ENCODE measurements at regions not wholly inside any gene's neighbourhood (a gene's known extent, or its start where the extent isn't known, plus 50 kb on each side); places are given as distances from the start of the nearest gene placed in this dataset.

DNA sequence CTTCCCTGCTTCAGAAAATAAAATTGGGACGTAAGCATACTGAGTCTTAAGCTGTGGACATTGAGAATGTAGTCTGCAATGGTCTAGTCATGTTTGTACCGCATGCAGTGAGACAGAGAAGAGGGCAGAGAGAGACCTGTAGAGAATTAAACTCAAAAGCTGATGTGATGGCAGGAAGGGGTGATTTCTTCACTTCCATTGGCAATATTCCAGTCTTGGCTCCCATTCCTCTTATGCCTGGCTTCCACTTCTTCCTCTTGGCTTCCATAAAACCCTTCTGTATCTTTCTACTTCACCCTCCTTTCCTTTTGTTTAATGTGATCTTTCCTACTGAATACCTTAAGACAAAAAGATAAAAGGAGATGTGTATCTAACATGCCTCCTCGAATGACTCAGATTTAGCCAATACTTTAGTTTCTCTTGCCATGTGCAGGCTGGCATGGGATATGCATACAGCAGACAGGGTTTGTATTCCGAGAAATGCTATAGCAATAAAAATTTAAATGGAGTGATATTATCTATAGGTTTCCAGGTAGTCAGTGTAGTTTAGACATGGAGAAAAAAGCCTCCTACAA is 423.1 kb upstream of the DYNLRB2 start:
- Histone ChIP-seq H3K9me3 (no peaks in the 10 kb centered on the region), H3K27me3 (ENCODE audit: insufficient read depth in 3 of 3, low read length in 2 of 3) (no peaks in the 10 kb centered on the region), H3K36me3 (ENCODE audit: insufficient read depth in 1 of 2, low read depth in 1 of 2) (no peaks in the 10 kb centered on the region), H3K4me3 (no peak overlapping the region), H3K4me1 (no peaks in the 10 kb centered on the region), H3K27ac (no peak overlapping the region)
- ATAC-seq (no peak), DNase-seq (no peak)
- 74 to 86% (median 82%) methylated on average over 4 of the region's 4 CpGs for WGBS, 3 donors
- TF ChIP-seq, protein P1, sequence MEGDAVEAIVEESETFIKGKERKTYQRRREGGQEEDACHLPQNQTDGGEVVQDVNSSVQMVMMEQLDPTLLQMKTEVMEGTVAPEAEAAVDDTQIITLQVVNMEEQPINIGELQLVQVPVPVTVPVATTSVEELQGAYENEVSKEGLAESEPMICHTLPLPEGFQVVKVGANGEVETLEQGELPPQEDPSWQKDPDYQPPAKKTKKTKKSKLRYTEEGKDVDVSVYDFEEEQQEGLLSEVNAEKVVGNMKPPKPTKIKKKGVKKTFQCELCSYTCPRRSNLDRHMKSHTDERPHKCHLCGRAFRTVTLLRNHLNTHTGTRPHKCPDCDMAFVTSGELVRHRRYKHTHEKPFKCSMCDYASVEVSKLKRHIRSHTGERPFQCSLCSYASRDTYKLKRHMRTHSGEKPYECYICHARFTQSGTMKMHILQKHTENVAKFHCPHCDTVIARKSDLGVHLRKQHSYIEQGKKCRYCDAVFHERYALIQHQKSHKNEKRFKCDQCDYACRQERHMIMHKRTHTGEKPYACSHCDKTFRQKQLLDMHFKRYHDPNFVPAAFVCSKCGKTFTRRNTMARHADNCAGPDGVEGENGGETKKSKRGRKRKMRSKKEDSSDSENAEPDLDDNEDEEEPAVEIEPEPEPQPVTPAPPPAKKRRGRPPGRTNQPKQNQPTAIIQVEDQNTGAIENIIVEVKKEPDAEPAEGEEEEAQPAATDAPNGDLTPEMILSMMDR (IDR thresholded peaks at IDR 0.05), result no peak
- intact Hi-C loops (cut with DNase I), result no loop called here

DNA sequence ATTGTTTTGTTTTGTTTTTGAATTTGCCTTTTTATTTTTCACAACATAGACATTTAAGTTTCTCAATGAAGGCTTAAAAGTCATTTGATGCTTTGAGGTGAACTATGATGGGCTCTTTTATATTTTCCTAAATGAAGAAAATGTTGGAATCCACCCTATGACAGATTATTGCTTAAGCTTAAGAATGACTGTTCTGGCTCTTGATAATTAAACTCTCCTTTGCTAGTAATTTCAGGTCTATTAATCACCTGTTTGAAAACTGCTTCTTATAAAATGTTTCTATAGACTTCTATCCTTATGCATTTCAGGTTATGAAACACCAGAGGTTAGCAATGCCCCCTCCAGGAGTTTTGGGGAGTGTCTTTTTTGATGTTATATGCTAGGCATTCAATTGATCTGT is 424.1 kb upstream of the DYNLRB2 start:
- intact Hi-C loops (cut with DNase I), result no loop called here
- ATAC-seq (no peak), DNase-seq (no peak)
- Histone ChIP-seq H3K9me3 (no peaks in the 10 kb centered on the region), H3K36me3 (ENCODE audit: insufficient read depth in 1 of 2, low read depth in 1 of 2) (no peaks in the 10 kb centered on the region), H3K4me3 (no peak overlapping the region), H3K27me3 (ENCODE audit: insufficient read depth in 3 of 3, low read length in 2 of 3) (no peaks in the 10 kb centered on the region), H3K4me1 (no peaks in the 10 kb centered on the region), H3K27ac (no peak overlapping the region)
- TF ChIP-seq, protein P1 (IDR thresholded peaks at IDR 0.05), result no peak

DNA sequence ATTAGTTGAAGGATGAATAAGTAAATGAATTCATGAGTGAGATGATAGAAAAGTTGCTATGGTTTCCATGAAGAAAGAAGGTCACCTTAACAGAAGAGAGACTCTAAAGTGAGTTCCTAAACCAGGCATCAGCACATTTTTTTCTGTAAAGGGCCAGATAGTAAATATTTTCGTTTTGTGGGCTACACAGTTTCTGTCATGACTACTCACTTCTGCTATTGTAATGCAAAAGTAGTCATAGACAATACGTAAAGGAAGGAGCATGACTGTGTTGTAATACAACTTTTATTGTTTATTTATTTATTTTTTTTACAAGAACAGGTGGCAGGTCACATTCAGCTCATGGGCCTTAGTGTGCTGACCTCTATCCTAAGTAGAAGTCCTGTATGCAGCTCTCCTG is 426.1 kb upstream of the DYNLRB2 start:
- Histone ChIP-seq H3K9me3 (no peaks in the 10 kb centered on the region), H3K36me3 (ENCODE audit: insufficient read depth in 1 of 2, low read depth in 1 of 2) (no peaks in the 10 kb centered on the region), H3K27ac (no peak overlapping the region), H3K27me3 (ENCODE audit: insufficient read depth in 3 of 3, low read length in 2 of 3) (no peaks in the 10 kb centered on the region), H3K4me3 (no peak overlapping the region), H3K4me1 (no peaks in the 10 kb centered on the region)
- no peak for DNase-seq
- intact Hi-C loops (cut with DNase I), result no loop called here
- no peak for ATAC-seq
- WGBS, 3 donors, result 67 to 77% (median 76%) methylated on average over 2 of the region's 2 CpGs
- TF ChIP-seq, protein P1 (IDR thresholded peaks at IDR 0.05), result no peak

DNA sequence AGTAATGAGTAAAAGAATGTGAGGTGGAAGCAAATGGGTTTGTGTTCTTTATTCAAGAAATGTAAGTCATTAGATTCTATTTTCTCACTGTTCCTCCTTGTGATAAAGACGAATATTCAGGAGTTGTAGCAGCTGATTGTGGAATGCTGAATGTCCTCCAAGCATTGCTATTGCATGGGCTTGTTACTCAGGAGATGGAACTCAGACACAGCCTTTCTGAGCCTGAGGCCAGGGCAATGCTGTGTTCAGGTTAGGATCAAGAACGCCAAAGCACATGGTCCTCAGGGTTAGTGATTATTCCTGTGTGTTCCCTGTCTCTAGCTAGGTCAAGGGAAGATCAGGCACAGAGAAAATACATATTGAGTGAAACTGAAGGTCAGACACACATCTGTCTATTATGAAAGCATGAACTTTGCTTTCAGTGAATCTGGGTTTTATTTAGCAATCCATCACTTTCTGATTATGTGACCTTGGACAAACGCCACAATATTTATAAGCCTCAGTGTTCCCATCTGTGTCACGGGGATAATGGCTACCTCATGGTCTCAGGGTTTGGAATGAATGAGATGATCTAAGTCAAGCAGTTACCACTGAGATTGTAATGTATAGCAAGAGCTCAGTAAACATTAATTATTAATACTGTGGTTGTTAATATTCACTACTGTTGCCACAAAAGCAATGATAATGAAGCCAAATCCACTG is 426.8 kb upstream of the DYNLRB2 start:
- H3K27me3 ChIP-seq (ENCODE audit: insufficient read depth in 3 of 3, low read length in 2 of 3), result no peaks in the 10 kb centered on the region
- no peaks in the 10 kb centered on the region for H3K36me3 ChIP-seq (ENCODE audit: insufficient read depth in 1 of 2, low read depth in 1 of 2)
- H3K4me1 ChIP-seq, result no peaks in the 10 kb centered on the region
- WGBS, 3 donors, result 68 to 72% (median 68%) methylated on average over 4 of the region's 4 CpGs
- no peak overlapping the region for H3K4me3 ChIP-seq
- no peak overlapping the region for H3K27ac ChIP-seq
- TF ChIP-seq, protein P1 (IDR thresholded peaks at IDR 0.05), result no peak
- no peak for ATAC-seq
- DNase-seq, result no peak
- no peaks in the 10 kb centered on the region for H3K9me3 ChIP-seq
- intact Hi-C loops (cut with DNase I), result no loop called here

DNA sequence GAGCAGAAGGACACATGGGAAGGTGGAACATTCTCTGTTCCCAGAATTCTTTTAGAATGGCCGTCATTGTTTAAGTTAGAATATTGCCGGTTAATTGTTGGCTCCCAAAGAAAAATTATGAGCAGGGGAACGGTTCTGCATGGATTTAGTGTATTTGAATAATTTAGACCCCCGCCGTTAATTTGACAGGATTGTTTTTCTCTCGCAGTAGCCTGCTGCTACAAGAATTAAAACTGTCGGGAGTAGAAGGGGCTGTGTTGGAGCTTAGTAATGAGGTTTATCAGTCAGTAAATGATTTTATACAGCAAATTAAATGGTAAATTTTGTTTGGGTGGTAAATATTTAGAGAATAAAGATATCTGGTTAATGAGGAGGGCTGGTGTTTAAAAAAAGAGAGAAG is 431.2 kb upstream of the DYNLRB2 start:
- Histone ChIP-seq H3K4me3 (no peak overlapping the region), H3K4me1 (no peaks in the 10 kb centered on the region), H3K27ac (no peak overlapping the region), H3K36me3 (ENCODE audit: insufficient read depth in 1 of 2, low read depth in 1 of 2) (no peaks in the 10 kb centered on the region), H3K27me3 (ENCODE audit: insufficient read depth in 3 of 3, low read length in 2 of 3) (no peaks in the 10 kb centered on the region), H3K9me3 (no peaks in the 10 kb centered on the region)
- no peak for DNase-seq
- intact Hi-C loops (cut with DNase I), result no loop called here
- TF ChIP-seq, protein P1 (IDR thresholded peaks at IDR 0.05), result no peak
- no peak for ATAC-seq
- WGBS, 3 donors, result 65 to 73% (median 69%) methylated on average over 7 of the region's 7 CpGs
